ENCODE measurements at regions not wholly inside any gene's neighbourhood (a gene's known extent, or its start where the extent isn't known, plus 50 kb on each side); places are given as distances from the start of the nearest gene placed in this dataset.

DNA sequence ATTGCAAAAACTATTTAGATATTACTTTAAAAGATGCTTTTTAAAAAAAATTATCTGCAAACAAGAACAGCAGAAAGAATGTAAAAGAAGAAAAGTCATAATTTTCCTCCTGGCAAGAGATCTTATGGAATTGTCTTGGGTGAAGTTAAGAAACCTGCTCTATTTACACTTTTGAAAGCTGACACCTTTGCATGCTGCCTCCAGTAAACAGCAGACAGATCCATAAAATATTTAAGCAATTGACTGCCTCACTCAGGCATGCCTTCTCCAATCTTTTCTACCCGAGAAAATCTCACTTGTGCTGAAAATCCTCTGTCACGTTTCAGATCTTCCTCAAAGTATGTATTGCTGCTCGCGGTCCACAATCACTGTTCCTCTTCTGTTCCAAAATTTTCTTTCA lies 107.9 kb upstream of the ZP4 start:
- TF ChIP-seq RAD21 (conservative IDR thresholded peaks at IDR 0.05) = no peak
- TF ChIP-seq, protein P1, sequence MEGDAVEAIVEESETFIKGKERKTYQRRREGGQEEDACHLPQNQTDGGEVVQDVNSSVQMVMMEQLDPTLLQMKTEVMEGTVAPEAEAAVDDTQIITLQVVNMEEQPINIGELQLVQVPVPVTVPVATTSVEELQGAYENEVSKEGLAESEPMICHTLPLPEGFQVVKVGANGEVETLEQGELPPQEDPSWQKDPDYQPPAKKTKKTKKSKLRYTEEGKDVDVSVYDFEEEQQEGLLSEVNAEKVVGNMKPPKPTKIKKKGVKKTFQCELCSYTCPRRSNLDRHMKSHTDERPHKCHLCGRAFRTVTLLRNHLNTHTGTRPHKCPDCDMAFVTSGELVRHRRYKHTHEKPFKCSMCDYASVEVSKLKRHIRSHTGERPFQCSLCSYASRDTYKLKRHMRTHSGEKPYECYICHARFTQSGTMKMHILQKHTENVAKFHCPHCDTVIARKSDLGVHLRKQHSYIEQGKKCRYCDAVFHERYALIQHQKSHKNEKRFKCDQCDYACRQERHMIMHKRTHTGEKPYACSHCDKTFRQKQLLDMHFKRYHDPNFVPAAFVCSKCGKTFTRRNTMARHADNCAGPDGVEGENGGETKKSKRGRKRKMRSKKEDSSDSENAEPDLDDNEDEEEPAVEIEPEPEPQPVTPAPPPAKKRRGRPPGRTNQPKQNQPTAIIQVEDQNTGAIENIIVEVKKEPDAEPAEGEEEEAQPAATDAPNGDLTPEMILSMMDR (IDR thresholded peaks at IDR 0.05; ENCODE audit: poor library complexity, severe bottlenecking) = no peak
- no peak for TF ChIP-seq EP300 (conservative IDR thresholded peaks at IDR 0.05; ENCODE audit: poor library complexity, severe bottlenecking)
- TF ChIP-seq POLR2AphosphoS5 (IDR thresholded peaks at IDR 0.05) = no peak
- TF ChIP-seq EZH2 (IDR thresholded peaks at IDR 0.05; ENCODE audit: borderline replicate concordance, insufficient read depth, low read length, poor library complexity, severe bottlenecking) = no peak
- TF ChIP-seq, protein P2, sequence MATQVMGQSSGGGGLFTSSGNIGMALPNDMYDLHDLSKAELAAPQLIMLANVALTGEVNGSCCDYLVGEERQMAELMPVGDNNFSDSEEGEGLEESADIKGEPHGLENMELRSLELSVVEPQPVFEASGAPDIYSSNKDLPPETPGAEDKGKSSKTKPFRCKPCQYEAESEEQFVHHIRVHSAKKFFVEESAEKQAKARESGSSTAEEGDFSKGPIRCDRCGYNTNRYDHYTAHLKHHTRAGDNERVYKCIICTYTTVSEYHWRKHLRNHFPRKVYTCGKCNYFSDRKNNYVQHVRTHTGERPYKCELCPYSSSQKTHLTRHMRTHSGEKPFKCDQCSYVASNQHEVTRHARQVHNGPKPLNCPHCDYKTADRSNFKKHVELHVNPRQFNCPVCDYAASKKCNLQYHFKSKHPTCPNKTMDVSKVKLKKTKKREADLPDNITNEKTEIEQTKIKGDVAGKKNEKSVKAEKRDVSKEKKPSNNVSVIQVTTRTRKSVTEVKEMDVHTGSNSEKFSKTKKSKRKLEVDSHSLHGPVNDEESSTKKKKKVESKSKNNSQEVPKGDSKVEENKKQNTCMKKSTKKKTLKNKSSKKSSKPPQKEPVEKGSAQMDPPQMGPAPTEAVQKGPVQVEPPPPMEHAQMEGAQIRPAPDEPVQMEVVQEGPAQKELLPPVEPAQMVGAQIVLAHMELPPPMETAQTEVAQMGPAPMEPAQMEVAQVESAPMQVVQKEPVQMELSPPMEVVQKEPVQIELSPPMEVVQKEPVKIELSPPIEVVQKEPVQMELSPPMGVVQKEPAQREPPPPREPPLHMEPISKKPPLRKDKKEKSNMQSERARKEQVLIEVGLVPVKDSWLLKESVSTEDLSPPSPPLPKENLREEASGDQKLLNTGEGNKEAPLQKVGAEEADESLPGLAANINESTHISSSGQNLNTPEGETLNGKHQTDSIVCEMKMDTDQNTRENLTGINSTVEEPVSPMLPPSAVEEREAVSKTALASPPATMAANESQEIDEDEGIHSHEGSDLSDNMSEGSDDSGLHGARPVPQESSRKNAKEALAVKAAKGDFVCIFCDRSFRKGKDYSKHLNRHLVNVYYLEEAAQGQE (IDR thresholded peaks at IDR 0.05; ENCODE audit: borderline replicate concordance) = no peak
- no peak for TF ChIP-seq MXI1 (conservative IDR thresholded peaks at IDR 0.05; ENCODE audit: poor library complexity, severe bottlenecking)
- TF ChIP-seq SMC3 (conservative IDR thresholded peaks at IDR 0.05; ENCODE audit: poor library complexity) = no peak
- no peak overlapping the region for H3K27ac ChIP-seq (ENCODE audit: low read length)
- H3K36me3 ChIP-seq (ENCODE audit: insufficient read depth, low read length) = no peaks in the 10 kb centered on the region
- no peaks in the 10 kb centered on the region for H4K20me1 ChIP-seq (ENCODE audit: insufficient read depth)
- H3K9ac ChIP-seq (ENCODE audit: low read length) = no peak overlapping the region
- no peaks in the 10 kb centered on the region for H3K27me3 ChIP-seq (ENCODE audit: insufficient read depth, low read depth, low read length)
- H2AFZ ChIP-seq (ENCODE audit: low read depth, low read length) = no peak overlapping the region
- H3K9me3 ChIP-seq (ENCODE audit: low read length) = no peaks in the 10 kb centered on the region
- H3K9me2 ChIP-seq (ENCODE audit: insufficient read depth, low read length) = no peaks in the 10 kb centered on the region
- H3K4me2 ChIP-seq (ENCODE audit: low read length) = no peak overlapping the region
- H3K4me3 ChIP-seq (ENCODE audit: low read length) = no peak overlapping the region
- H3F3A ChIP-seq (ENCODE audit: insufficient read depth, low read length, poor library complexity, severe bottlenecking) = no peaks in the 10 kb centered on the region
- H3K79me2 ChIP-seq (replicated peaks; ENCODE audit: insufficient read depth, low read length) = no peaks in the 10 kb centered on the region

DNA sequence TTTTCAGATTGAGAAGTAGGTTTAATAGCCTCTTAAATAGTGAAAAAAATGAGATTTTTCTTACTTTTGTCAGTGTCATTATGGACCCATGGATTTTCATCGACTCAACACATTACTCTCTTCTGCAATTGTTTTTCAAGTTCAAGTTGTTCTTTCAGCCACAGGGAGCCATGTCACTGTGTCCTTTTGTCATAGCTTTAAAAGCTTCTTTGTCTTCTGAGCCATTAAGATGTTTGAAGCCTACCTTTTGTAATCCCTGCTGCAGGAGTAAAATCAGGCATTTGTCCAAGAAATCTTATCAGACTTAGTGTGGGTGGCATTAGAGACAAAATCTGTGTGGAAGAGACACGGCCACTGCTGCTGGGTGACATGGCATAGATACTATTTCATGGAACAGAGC lies 92.8 kb upstream of the ZP4 start:
- TF ChIP-seq EZH2 (IDR thresholded peaks at IDR 0.05; ENCODE audit: borderline replicate concordance, insufficient read depth, low read length, poor library complexity, severe bottlenecking) (no peak), MXI1 (conservative IDR thresholded peaks at IDR 0.05; ENCODE audit: poor library complexity, severe bottlenecking) (no peak), TAF1 (IDR thresholded peaks at IDR 0.05; ENCODE audit: low read depth) (no peak), SMC3 (conservative IDR thresholded peaks at IDR 0.05; ENCODE audit: poor library complexity) (no peak), EP300 (conservative IDR thresholded peaks at IDR 0.05; ENCODE audit: poor library complexity, severe bottlenecking) (peak; percentile 72), POLR2AphosphoS5 (IDR thresholded peaks at IDR 0.05) (peak; percentile 51), RAD21 (conservative IDR thresholded peaks at IDR 0.05) (no peak)
- TF ChIP-seq, protein P1 (IDR thresholded peaks at IDR 0.05; ENCODE audit: poor library complexity, severe bottlenecking) = no peak
- TF ChIP-seq, protein P2 (IDR thresholded peaks at IDR 0.05; ENCODE audit: borderline replicate concordance) = peak; percentile 46
- no peaks in the 10 kb centered on the region for H3K9me3 ChIP-seq (ENCODE audit: low read length)
- no peaks in the 10 kb centered on the region for H4K20me1 ChIP-seq (ENCODE audit: insufficient read depth)
- H3K9ac ChIP-seq (ENCODE audit: low read length) = no peak overlapping the region
- H3K79me2 ChIP-seq (replicated peaks; ENCODE audit: insufficient read depth, low read length) = no peaks in the 10 kb centered on the region
- no peaks in the 10 kb centered on the region for H3F3A ChIP-seq (ENCODE audit: insufficient read depth, low read length, poor library complexity, severe bottlenecking)
- H3K4me3 ChIP-seq (ENCODE audit: low read length) = no peak overlapping the region
- no peak overlapping the region for H2AFZ ChIP-seq (ENCODE audit: low read depth, low read length)
- H3K27me3 ChIP-seq (ENCODE audit: insufficient read depth, low read depth, low read length) = no peaks in the 10 kb centered on the region
- no peaks in the 10 kb centered on the region for H3K9me2 ChIP-seq (ENCODE audit: insufficient read depth, low read length)
- H3K4me2 ChIP-seq (ENCODE audit: low read length) = no peak overlapping the region
- peak overlapping the region; percentile 42 for H3K27ac ChIP-seq (ENCODE audit: low read length)
- H3K36me3 ChIP-seq (ENCODE audit: insufficient read depth, low read length) = no peaks in the 10 kb centered on the region

Data from neural cell (in vitro differentiated cells).